ENCODE measurements at regions not wholly inside any gene's neighbourhood (a gene's known extent, or its start where the extent isn't known, plus 50 kb on each side); places are given as distances from the start of the nearest gene placed in this dataset.
A peak's percentile ranks its signal among the peaks of the same experiment; 100 is the strongest.

DNA sequence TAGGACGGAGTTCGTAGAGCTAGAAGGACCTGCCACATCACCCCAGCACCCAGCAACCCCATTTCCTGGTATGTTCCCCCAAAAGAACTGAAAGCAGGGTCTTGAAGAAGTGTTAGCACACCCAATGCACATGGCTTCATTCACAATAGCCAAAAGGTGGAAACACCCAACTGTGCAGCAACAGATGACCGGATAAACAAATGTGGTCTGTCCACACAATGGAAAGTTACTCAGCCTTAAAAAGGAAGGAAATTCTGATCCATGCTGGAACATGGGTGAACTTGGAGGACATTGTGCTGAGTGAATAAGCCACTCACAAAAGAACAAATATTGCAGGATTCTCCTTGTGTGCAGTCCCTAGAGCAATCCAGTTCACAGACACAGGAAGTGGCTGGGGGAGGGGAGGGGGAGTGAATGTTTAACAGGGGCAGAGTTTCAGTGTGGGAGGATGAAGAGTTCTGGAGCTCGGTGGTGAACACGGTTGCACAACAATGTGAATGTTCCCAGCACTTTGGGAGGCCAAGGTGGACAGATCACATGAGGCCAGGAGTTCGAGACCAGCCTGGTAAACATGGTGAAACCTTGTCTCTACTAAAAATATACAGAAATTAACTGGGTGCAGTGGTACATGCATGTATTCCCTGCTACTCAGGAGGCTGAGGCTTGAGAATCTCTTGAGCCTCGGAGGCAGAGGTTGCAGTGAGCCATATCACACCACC, 157.5 kb downstream of the NUP210 start:
- Histone ChIP-seq H3K9me1 (ENCODE audit: control insufficient read depth, insufficient read depth, low read length) (no peaks in the 10 kb centered on the region), H3K4me2 (ENCODE audit: insufficient read depth, low read length) (no peak overlapping the region; the same call in 1 of the 2 replicates), H2AFZ (ENCODE audit: low read depth, low read length) (0 out of 2 replicates have a peak overlapping the region, but pooled peaks have one; percentile 20), H3K4me3 (no peak overlapping the region), H3K9me3 (replicated peaks; ENCODE audit: control insufficient read depth, insufficient read depth, low read depth, low read length) (no peaks in the 10 kb centered on the region), H3K9ac (ENCODE audit: insufficient read depth in 1 of 2, low read depth in 2 of 2, low read length in 2 of 2) (no peak overlapping the region), H3K4me1 (replicated peaks in 1 of 2; ENCODE audit: control insufficient read depth in 2 of 2, insufficient read depth in 2 of 2, low read length in 2 of 2) (peaks cover 10 to 15% of the 10 kb centered on the region in 2 experiments; a peak in 4 of 5 replicates), H3K36me3 (ENCODE audit: control insufficient read depth, insufficient read depth, low read length) (no peaks in the 10 kb centered on the region), H3K27me3 (ENCODE audit: control insufficient read depth in 2 of 2, insufficient read depth in 2 of 2, low read length in 2 of 2) (peaks cover 18 to 74% of the 10 kb centered on the region in 2 experiments), H3K79me2 (ENCODE audit: control insufficient read depth, insufficient read depth, low read length) (no peaks in the 10 kb centered on the region), H4K20me1 (replicated peaks; ENCODE audit: control insufficient read depth, insufficient read depth, low read length) (peaks cover 11% of the 10 kb centered on the region; the same call in 1 of the 2 replicates), H3K27ac (ENCODE audit: extremely low read depth, low read depth, low read length) (no peak overlapping the region)
- BruUV-seq (replicated peaks) = no TSS peak
- DNase-seq (ENCODE audit: extremely low read depth in 1 of 4, low spot score in 3 of 4) (peak in 2 of 4 experiments; percentile 47 to 63), FAIRE-seq (peak; percentile 42), ATAC-seq (peak; percentile 59)
- POLR2A ChIA-PET = interaction anchor here (1.3 kb wide), 1 partner anchor 16 kb away, joined by 3 read pairs; no protein-coding TSS in a partner anchor
- WGBS (ENCODE audit: insufficient coverage, low coverage, missing lambda C conversion rate) = 35% methylated on average over 7 of the region's 7 CpGs
- CTCF ChIA-PET (ENCODE audit: low intra/inter-chr PET ratio) = no interaction called here
- in situ Hi-C loops (cut with MboI) = no loop called here
- intact Hi-C loops (cut with micrococcal nuclease) = no loop called here
- TF ChIP-seq TRIM24 (IDR thresholded peaks at IDR 0.05) (peak; percentile 11 to 13; a peak in 1 of 4 replicates), BCOR (IDR thresholded peaks at IDR 0.05) (peak; percentile 16; the same call in 1 of the 2 replicates), CBFB (CRISPR knock-in tag; IDR thresholded peaks at IDR 0.05) (0 out of 2 replicates have a peak, but pooled peaks have one; percentile 45), CEBPB (tag; IDR thresholded peaks at IDR 0.05) (peak; percentile 90), KDM1A (IDR thresholded peaks at IDR 0.05) (peak; percentile 28 to 49; a peak in 2 of 4 replicates), LARP7 (IDR thresholded peaks at IDR 0.05) (no peak), EGR1 (conservative IDR thresholded peaks at IDR 0.05) (peak; percentile 61), ZBTB17 (CRISPR knock-in tag; IDR thresholded peaks at IDR 0.05) (0 out of 2 replicates have a peak, but pooled peaks have one; percentile 29), RNF2 (IDR thresholded peaks at IDR 0.05) (peak; percentile 34; the same call in 1 of the 2 replicates), TEAD4 (IDR thresholded peaks at IDR 0.05; ENCODE audit: low read length) (0 out of 2 replicates have a peak, but pooled peaks have one; percentile 14), TEAD4 (CRISPR knock-in tag; IDR thresholded peaks at IDR 0.05; ENCODE audit: borderline replicate concordance) (no peak), ARID1B (IDR thresholded peaks at IDR 0.05) (0 out of 2 replicates have a peak, but pooled peaks have one; percentile 26), CEBPG (CRISPR knock-in tag; IDR thresholded peaks at IDR 0.05) (peak; percentile 50; the same call in 1 of the 2 replicates), CEBPG (tag; conservative IDR thresholded peaks at IDR 0.05 in 1 of 2, IDR thresholded peaks at IDR 0.05 in 1 of 2) (peak; percentile 63 to 90), ETV1 (tag; conservative IDR thresholded peaks at IDR 0.05; ENCODE audit: low read depth) (peak; percentile 60), POLR2A (conservative IDR thresholded peaks at IDR 0.05) (no peak), ZNF146 (CRISPR knock-in tag; IDR thresholded peaks at IDR 0.05; ENCODE audit: unreplicated experiment) (peak; percentile 83), GABPA (tag; conservative IDR thresholded peaks at IDR 0.05; ENCODE audit: low read depth) (peak; percentile 61)
- TF ChIP-seq, protein P1, sequence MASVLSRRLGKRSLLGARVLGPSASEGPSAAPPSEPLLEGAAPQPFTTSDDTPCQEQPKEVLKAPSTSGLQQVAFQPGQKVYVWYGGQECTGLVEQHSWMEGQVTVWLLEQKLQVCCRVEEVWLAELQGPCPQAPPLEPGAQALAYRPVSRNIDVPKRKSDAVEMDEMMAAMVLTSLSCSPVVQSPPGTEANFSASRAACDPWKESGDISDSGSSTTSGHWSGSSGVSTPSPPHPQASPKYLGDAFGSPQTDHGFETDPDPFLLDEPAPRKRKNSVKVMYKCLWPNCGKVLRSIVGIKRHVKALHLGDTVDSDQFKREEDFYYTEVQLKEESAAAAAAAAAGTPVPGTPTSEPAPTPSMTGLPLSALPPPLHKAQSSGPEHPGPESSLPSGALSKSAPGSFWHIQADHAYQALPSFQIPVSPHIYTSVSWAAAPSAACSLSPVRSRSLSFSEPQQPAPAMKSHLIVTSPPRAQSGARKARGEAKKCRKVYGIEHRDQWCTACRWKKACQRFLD (CRISPR knock-in tag; IDR thresholded peaks at IDR 0.05) = no peak
- TF ChIP-seq, protein P2, sequence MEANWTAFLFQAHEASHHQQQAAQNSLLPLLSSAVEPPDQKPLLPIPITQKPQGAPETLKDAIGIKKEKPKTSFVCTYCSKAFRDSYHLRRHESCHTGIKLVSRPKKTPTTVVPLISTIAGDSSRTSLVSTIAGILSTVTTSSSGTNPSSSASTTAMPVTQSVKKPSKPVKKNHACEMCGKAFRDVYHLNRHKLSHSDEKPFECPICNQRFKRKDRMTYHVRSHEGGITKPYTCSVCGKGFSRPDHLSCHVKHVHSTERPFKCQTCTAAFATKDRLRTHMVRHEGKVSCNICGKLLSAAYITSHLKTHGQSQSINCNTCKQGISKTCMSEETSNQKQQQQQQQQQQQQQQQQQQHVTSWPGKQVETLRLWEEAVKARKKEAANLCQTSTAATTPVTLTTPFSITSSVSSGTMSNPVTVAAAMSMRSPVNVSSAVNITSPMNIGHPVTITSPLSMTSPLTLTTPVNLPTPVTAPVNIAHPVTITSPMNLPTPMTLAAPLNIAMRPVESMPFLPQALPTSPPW (CRISPR knock-in tag; IDR thresholded peaks at IDR 0.05) = peak; percentile 37; the same call in 1 of the 2 replicates
- TF ChIP-seq, protein P3, sequence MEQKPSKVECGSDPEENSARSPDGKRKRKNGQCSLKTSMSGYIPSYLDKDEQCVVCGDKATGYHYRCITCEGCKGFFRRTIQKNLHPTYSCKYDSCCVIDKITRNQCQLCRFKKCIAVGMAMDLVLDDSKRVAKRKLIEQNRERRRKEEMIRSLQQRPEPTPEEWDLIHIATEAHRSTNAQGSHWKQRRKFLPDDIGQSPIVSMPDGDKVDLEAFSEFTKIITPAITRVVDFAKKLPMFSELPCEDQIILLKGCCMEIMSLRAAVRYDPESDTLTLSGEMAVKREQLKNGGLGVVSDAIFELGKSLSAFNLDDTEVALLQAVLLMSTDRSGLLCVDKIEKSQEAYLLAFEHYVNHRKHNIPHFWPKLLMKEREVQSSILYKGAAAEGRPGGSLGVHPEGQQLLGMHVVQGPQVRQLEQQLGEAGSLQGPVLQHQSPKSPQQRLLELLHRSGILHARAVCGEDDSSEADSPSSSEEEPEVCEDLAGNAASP (IDR thresholded peaks at IDR 0.05) = no peak

Measured in K562 (cell line).